ENCODE measurements at regions not wholly inside any gene's neighbourhood (a gene's known extent, or its start where the extent isn't known, plus 50 kb on each side); places are given as distances from the start of the nearest gene placed in this dataset.

DNA sequence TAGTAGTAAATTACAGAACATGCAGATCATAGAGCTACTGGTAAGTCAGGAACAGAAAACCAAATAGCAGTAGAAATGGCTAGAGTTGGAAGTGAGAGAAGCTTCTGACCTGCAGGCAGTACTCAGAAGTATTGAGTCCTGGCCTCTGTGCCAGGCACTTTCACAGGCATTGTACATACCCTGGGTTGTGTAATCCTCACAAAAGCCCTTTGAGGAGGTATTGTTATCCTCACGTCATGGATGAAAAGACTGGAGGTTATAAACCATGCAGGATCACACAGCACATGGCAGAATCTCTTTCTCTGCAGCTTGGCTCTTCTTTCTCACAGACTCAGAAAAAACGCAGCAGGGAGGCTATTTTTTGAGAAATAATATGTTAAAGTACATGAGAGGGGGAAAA, 789.3 kb upstream of the FAM98A start:
- CTCF ChIA-PET, result interaction anchor here (0.8 kb wide), 1 partner anchor 26 kb away, joined by 3 read pairs; no protein-coding TSS in a partner anchor

DNA sequence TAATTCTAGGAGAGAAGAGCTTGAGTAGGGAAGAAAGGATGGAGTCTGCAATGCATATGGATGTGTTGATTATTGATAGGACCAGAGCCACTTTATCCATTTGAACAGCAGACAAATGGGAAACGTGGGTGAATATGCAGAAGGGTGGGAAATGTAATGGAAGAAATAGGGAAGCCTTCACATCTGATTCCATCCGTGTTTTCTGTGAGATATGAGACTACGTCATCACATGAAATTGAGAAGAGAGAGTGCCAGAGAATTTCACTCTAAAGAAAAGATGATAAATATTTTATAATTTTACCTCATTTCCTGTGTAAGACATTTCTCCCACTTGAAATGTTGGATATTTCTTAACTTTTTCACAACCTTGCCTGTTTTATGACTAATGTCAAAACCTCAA, 788.4 kb upstream of the FAM98A start:
- H3K9me2 ChIP-seq, result no peaks in the 10 kb centered on the region
- CTCF ChIA-PET, result no interaction called here
- POLR2A ChIA-PET, result no interaction called here
- no peaks in the 10 kb centered on the region for H3K4me1 ChIP-seq (ENCODE audit: control insufficient read depth in 1 of 2, insufficient read depth in 2 of 2, low read depth in 1 of 2, low read length in 1 of 2)
- no peak overlapping the region for H3K4me2 ChIP-seq
- no peak overlapping the region for H2AFZ ChIP-seq (ENCODE audit: low read depth)
- H3K79me2 ChIP-seq (ENCODE audit: insufficient read depth), result no peaks in the 10 kb centered on the region
- H3K27me3 ChIP-seq (ENCODE audit: insufficient read depth), result no peaks in the 10 kb centered on the region
- H3F3A ChIP-seq (replicated peaks; ENCODE audit: insufficient read depth), result no peaks in the 10 kb centered on the region
- under 1% methylated on average over 3 of the region's 3 CpGs for WGBS (ENCODE audit: low lambda C conversion rate)
- H3K9ac ChIP-seq, result no peak overlapping the region
- H3K27ac ChIP-seq (ENCODE audit: low read depth in 2 of 2, low read length in 1 of 2), result no peak overlapping the region
- no peaks in the 10 kb centered on the region for H3K9me3 ChIP-seq
- H3K4me3 ChIP-seq (ENCODE audit: low read depth in 2 of 2, low read length in 1 of 2), result no peak overlapping the region
- H3K36me3 ChIP-seq (replicated peaks in 1 of 2; ENCODE audit: control insufficient read depth in 1 of 2, insufficient read depth in 2 of 2, low read length in 1 of 2), result no peaks in the 10 kb centered on the region
- no peak for DNase-seq
- no peaks in the 10 kb centered on the region for H4K20me1 ChIP-seq (ENCODE audit: insufficient read depth)
- TF ChIP-seq, protein P1, sequence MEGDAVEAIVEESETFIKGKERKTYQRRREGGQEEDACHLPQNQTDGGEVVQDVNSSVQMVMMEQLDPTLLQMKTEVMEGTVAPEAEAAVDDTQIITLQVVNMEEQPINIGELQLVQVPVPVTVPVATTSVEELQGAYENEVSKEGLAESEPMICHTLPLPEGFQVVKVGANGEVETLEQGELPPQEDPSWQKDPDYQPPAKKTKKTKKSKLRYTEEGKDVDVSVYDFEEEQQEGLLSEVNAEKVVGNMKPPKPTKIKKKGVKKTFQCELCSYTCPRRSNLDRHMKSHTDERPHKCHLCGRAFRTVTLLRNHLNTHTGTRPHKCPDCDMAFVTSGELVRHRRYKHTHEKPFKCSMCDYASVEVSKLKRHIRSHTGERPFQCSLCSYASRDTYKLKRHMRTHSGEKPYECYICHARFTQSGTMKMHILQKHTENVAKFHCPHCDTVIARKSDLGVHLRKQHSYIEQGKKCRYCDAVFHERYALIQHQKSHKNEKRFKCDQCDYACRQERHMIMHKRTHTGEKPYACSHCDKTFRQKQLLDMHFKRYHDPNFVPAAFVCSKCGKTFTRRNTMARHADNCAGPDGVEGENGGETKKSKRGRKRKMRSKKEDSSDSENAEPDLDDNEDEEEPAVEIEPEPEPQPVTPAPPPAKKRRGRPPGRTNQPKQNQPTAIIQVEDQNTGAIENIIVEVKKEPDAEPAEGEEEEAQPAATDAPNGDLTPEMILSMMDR (IDR thresholded peaks at IDR 0.05), result no peak
- no peak for TF ChIP-seq GATA2 (CRISPR knock-in tag; IDR thresholded peaks at IDR 0.05)
- TF ChIP-seq RCOR1 (IDR thresholded peaks at IDR 0.05; ENCODE audit: low read length), result no peak
- TF ChIP-seq TAF1 (IDR thresholded peaks at IDR 0.05; ENCODE audit: borderline replicate concordance, low read depth, low read length), result no peak
- no peak for TF ChIP-seq RFX5 (IDR thresholded peaks at IDR 0.05; ENCODE audit: low read length)
- no peak for TF ChIP-seq POLR2AphosphoS5 (IDR thresholded peaks at IDR 0.05; ENCODE audit: low read depth, low read length)

More for the DNA sequence above, 789.3 kb upstream of the FAM98A start:
- no peaks in the 10 kb centered on the region for H3K9me3 ChIP-seq
- H2AFZ ChIP-seq (ENCODE audit: low read depth), result no peak overlapping the region
- no peak overlapping the region for H3K9ac ChIP-seq
- no peak overlapping the region for H3K4me2 ChIP-seq
- DNase-seq, result no peak
- no peaks in the 10 kb centered on the region for H3K27me3 ChIP-seq (ENCODE audit: insufficient read depth)
- no peak overlapping the region for H3K27ac ChIP-seq (ENCODE audit: low read depth in 2 of 2, low read length in 1 of 2)
- H3K4me1 ChIP-seq (ENCODE audit: control insufficient read depth in 1 of 2, insufficient read depth in 2 of 2, low read depth in 1 of 2, low read length in 1 of 2), result no peaks in the 10 kb centered on the region
- H4K20me1 ChIP-seq (ENCODE audit: insufficient read depth), result no peaks in the 10 kb centered on the region
- TF ChIP-seq ELF1 (IDR thresholded peaks at IDR 0.05) (no peak), CHD2 (IDR thresholded peaks at IDR 0.05; ENCODE audit: low read length, partially characterized antibody) (no peak), RAD21 (IDR thresholded peaks at IDR 0.05; ENCODE audit: low read length) (no peak), NFIC (IDR thresholded peaks at IDR 0.05; ENCODE audit: borderline replicate concordance) (no peak), TAF1 (IDR thresholded peaks at IDR 0.05; ENCODE audit: borderline replicate concordance, low read depth, low read length) (no peak), TCF12 (IDR thresholded peaks at IDR 0.05) (no peak), FOXJ3 (CRISPR knock-in tag; IDR thresholded peaks at IDR 0.05) (no peak)
- TF ChIP-seq, protein P2, sequence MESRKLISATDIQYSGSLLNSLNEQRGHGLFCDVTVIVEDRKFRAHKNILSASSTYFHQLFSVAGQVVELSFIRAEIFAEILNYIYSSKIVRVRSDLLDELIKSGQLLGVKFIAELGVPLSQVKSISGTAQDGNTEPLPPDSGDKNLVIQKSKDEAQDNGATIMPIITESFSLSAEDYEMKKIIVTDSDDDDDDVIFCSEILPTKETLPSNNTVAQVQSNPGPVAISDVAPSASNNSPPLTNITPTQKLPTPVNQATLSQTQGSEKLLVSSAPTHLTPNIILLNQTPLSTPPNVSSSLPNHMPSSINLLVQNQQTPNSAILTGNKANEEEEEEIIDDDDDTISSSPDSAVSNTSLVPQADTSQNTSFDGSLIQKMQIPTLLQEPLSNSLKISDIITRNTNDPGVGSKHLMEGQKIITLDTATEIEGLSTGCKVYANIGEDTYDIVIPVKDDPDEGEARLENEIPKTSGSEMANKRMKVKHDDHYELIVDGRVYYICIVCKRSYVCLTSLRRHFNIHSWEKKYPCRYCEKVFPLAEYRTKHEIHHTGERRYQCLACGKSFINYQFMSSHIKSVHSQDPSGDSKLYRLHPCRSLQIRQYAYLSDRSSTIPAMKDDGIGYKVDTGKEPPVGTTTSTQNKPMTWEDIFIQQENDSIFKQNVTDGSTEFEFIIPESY (IDR thresholded peaks at IDR 0.05; ENCODE audit: borderline replicate concordance, low read depth), result no peak
- H3F3A ChIP-seq (replicated peaks; ENCODE audit: insufficient read depth), result no peaks in the 10 kb centered on the region
- 2% methylated on average over 2 of the region's 2 CpGs for WGBS (ENCODE audit: low lambda C conversion rate)
- no peaks in the 10 kb centered on the region for H3K9me2 ChIP-seq
- no peaks in the 10 kb centered on the region for H3K79me2 ChIP-seq (ENCODE audit: insufficient read depth)
- no peak overlapping the region for H3K4me3 ChIP-seq (ENCODE audit: low read depth in 2 of 2, low read length in 1 of 2)
- POLR2A ChIA-PET, result no interaction called here
- H3K36me3 ChIP-seq (replicated peaks in 1 of 2; ENCODE audit: control insufficient read depth in 1 of 2, insufficient read depth in 2 of 2, low read length in 1 of 2), result no peaks in the 10 kb centered on the region

Measured in SK-N-SH (cell line).